Ovary (tissue), 7 donors: ENCODE measurements at regions not wholly inside any gene's neighbourhood (a gene's known extent, or its start where the extent isn't known, plus 50 kb on each side); places are given as distances from the start of the nearest gene placed in this dataset.
A peak's percentile ranks its signal among the peaks of the same experiment; 100 is the strongest.

ENCODE experiments used
- DNase-seq, 5 donors: peaks; one replicate each; pipeline ENCODE4 v3.0.0-alpha.2; 2019 to 2020
- H3K27ac ChIP-seq, 2 donors: fragments of 200-600 bp; one replicate each; pipeline versions ENCODE4 v1.5.1 to v1.8.0; 2019 to 2022
- H3K27me3 ChIP-seq: fragments of 200-600 bp; one replicate; pipeline ENCODE4 v1.8.0; 2022
- H3K36me3 ChIP-seq: fragments of 200-600 bp; sonication (generic); one replicate; pipeline ENCODE4 v1.5.1; 2019
- H3K4me1 ChIP-seq: one replicate; pipeline ENCODE4 v1.8.1; 2013; ENCODE audit warnings: mild to moderate bottlenecking, moderate library complexity; ENCODE audit not compliant: insufficient read depth
- H3K4me3 ChIP-seq: fragments of 200-600 bp; sonication (generic); one replicate; pipeline ENCODE4 v1.5.1; 2017
- H3K9me3 ChIP-seq, 2 donors: fragments of 200-600 bp in 1 of 2; sonication (generic) in 1 of 2; one replicate each; pipeline versions ENCODE4 v1.5.1 to v1.8.1; 2013 to 2019; ENCODE audit warnings: mild to moderate bottlenecking in 1 of 2, moderate library complexity in 1 of 2
- EP300 ChIP-seq: sonication (generic); formaldehyde crosslinking; IDR thresholded peaks from one replicate; pipeline ENCODE4 v1.6.1; 2017; ENCODE audit warnings: antibody characterized with exemption
- POLR2A ChIP-seq: fragments of 450-650 bp; IDR thresholded peaks from one replicate; pipeline ENCODE4 v1.6.1; 2017; ENCODE audit warnings: antibody characterized with exemption, mild to moderate bottlenecking, moderate library complexity
- WGBS, 3 donors: extraction: QIAGEN DNeasy Blood & Tissue Kit in 1 of 3; methylation state at CpG; one replicate each; pipeline versions ENCODE4 v1.1.5 to v1.1.7; 2013 to 2017; 5-methylcytosine and 5-hydroxymethylcytosine counted together
- intact Hi-C, 4 donors: fragments of 100-400 bp; cut with DNase I; formaldehyde crosslinking; loops; one replicate each; pipeline versions ENCODE4 v1.11.0 to v1.15.1; 2022 to 2023
- TF ChIP-seq, protein P1 (sequence below), 3 donors: fragments of 450-650 bp in 2 of 3; fragments of 200-600 bp in 1 of 3; IDR thresholded peaks; one replicate each; pipeline versions ENCODE4 v1.5.1 to v1.8.0; 2016 to 2022; ENCODE audit warnings: antibody characterized with exemption in 3 of 3, mild to moderate bottlenecking in 1 of 3
- donor health status: DM: no; HTN: no; CAD: no; lungs with moderate emphysema.
- donor health status: DM: no; HTN: no; CAD: no.
- donor health status: Bipolar disorder and iron deficiency.
- donor health status: DM: no; HTN: no; CAD: no.
- donor health status: DM: yes; HTN: yes; CAD: no.

GRCh38 chr11:15826826-15827225, 529.5 kb downstream of the SOX6 start:
- intact Hi-C loops = no loop called here
- H3K27me3 ChIP-seq = no peaks in the 10 kb centered on the region

DNA sequence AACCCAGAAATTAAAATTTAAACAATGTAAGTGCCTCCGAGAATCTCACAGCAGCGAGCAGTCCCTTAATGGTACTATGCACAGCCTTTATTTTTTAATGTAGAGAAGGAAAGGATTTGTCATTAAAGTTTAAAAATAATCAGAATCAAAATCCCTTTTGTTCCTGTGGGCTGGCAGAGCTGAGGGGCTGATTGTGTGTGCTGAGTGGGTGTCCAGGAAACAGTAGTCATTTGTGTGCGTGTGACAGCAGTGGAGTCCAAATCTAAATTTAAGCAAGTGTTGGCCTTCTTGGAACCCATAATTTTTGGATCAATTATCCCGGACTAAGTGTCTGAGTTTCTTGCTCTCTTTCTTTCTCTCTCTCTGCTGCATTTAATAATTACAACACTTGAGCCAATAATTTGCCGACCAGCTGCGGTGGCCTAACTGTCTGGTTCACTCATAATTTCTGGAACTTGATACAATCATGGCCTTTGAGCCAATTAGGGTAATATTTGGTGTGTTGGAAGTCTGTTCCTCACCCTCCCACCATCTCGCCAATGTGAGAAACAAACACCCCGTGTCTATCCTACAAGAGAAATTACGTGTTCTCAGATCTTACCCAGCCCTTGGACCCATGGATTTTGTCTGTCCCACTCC, 528.0 kb downstream of the SOX6 start:
- WGBS, 3 donors = 83 to 85% (median 85%) methylated on average over 9 of the region's 9 CpGs
- TF ChIP-seq, protein P1, sequence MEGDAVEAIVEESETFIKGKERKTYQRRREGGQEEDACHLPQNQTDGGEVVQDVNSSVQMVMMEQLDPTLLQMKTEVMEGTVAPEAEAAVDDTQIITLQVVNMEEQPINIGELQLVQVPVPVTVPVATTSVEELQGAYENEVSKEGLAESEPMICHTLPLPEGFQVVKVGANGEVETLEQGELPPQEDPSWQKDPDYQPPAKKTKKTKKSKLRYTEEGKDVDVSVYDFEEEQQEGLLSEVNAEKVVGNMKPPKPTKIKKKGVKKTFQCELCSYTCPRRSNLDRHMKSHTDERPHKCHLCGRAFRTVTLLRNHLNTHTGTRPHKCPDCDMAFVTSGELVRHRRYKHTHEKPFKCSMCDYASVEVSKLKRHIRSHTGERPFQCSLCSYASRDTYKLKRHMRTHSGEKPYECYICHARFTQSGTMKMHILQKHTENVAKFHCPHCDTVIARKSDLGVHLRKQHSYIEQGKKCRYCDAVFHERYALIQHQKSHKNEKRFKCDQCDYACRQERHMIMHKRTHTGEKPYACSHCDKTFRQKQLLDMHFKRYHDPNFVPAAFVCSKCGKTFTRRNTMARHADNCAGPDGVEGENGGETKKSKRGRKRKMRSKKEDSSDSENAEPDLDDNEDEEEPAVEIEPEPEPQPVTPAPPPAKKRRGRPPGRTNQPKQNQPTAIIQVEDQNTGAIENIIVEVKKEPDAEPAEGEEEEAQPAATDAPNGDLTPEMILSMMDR (IDR thresholded peaks at IDR 0.05) = no peak
- TF ChIP-seq POLR2A = no peak
- no peak for TF ChIP-seq EP300
- H3K4me3 ChIP-seq = no peak overlapping the region
- no peaks in the 10 kb centered on the region for H3K27me3 ChIP-seq
- no peaks in the 10 kb centered on the region for H3K4me1 ChIP-seq
- H3K36me3 ChIP-seq = no peaks in the 10 kb centered on the region
- H3K9me3 ChIP-seq = no peaks in the 10 kb centered on the region
- DNase-seq = no peak
- no peak overlapping the region for H3K27ac ChIP-seq
- intact Hi-C loops = no loop called here

More at GRCh38 chr11:15826826-15827225, 529.5 kb downstream of the SOX6 start:
- TF ChIP-seq POLR2A (no peak), EP300 (no peak)
- TF ChIP-seq, protein P1 (IDR thresholded peaks at IDR 0.05) = no peak
- H3K36me3 ChIP-seq = no peaks in the 10 kb centered on the region
- peak in 4 of 5 donors; percentile 10 to 42 (median 30) for DNase-seq
- H3K9me3 ChIP-seq = no peaks in the 10 kb centered on the region
- no peak overlapping the region for H3K4me3 ChIP-seq
- no peaks in the 10 kb centered on the region for H3K4me1 ChIP-seq
- no peak overlapping the region for H3K27ac ChIP-seq

GRCh38 chr11:15829312-15829711, 527.0 kb downstream of the SOX6 start:
- Histone ChIP-seq H3K9me3 (no peaks in the 10 kb centered on the region), H3K27me3 (no peaks in the 10 kb centered on the region), H3K4me3 (no peak overlapping the region), H3K36me3 (no peaks in the 10 kb centered on the region), H3K27ac (no peak overlapping the region), H3K4me1 (no peaks in the 10 kb centered on the region)
- TF ChIP-seq EP300 = no peak
- TF ChIP-seq, protein P1 (IDR thresholded peaks at IDR 0.05) = no peak
- TF ChIP-seq POLR2A = no peak
- DNase-seq = no peak
- 7 to 24% (median 13%) methylated on average over 1 of the region's 1 CpG for WGBS, 3 donors
- intact Hi-C loops = no loop called here

- Histone ChIP-seq H3K36me3 (no peaks in the 10 kb centered on the region), H3K27ac (no peak overlapping the region), H3K4me3 (no peak overlapping the region), H3K4me1 (no peaks in the 10 kb centered on the region), H3K9me3 (no peaks in the 10 kb centered on the region), H3K27me3 (no peaks in the 10 kb centered on the region)
- WGBS, 3 donors = 85 to 89% (median 86%) methylated on average over 9 of the region's 9 CpGs
- no peak for TF ChIP-seq POLR2A
- TF ChIP-seq EP300 = no peak
- TF ChIP-seq, protein P1 (IDR thresholded peaks at IDR 0.05) = no peak
- no peak for DNase-seq
- intact Hi-C loops = no loop called here
These were observed 525.5 kb downstream of the SOX6 start for GRCh38 chr11:15830741-15831428.
